HG02678 (cell line): ENCODE measurements at regions not wholly inside any gene's neighbourhood (a gene's known extent, or its start where the extent isn't known, plus 50 kb on each side); places are given as distances from the start of the nearest gene placed in this dataset.
A peak's percentile ranks its signal among the peaks of the same experiment; 100 is the strongest.

Experiments
- ATAC-seq: cut with Tn5 transposase; IDR thresholded peaks from one replicate; pipeline ENCODE4 v1.9.1; 2021; ENCODE audit warnings: mild to moderate bottlenecking, moderate library complexity; ENCODE audit not compliant: unreplicated experiment

DNA sequence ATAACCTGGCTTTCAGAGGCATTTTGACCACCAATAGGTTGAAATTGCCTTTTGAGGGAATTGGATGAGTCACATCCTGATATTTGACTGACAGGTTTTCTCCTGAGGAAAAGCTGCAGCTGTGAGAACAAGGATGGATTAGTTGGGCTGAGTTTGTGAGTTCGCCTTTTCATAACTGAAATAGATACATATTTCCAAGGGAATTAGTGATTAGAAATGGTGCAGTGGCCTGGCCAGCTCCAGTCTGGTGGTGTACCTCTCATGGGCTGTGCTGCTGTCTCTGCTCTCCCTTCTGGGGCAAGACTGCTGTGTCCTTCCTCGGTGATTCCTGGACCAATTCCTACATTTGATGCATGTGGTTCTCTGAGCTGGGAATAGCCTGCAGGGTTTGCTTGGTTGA lies 341.3 kb downstream of the TSN start:
- no peak for ATAC-seq

- ATAC-seq, result no peak
Measured at GRCh38 chr2:122098306-122098705, 342.9 kb downstream of the TSN start.

DNA sequence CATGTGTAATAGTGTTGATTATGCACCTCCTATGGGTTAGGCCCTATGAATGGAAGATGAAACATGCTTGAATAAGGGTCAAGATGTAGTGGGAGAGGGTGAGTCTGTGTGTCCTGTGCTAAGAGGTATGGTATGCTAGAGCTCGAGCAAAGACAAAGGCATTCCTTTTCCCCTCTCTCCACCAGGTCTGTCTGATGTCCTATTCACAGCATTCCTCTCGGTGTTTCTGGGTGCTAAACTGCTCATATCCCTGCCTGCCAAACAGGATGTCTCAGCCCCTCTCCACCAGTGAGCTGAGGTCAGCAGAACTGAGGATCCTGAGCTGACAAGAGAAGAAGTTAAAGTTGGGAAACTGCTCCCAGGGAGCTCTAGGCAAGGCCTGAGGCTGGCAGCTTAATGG lies 344.9 kb downstream of the TSN start:
- ATAC-seq, result no peak

DNA sequence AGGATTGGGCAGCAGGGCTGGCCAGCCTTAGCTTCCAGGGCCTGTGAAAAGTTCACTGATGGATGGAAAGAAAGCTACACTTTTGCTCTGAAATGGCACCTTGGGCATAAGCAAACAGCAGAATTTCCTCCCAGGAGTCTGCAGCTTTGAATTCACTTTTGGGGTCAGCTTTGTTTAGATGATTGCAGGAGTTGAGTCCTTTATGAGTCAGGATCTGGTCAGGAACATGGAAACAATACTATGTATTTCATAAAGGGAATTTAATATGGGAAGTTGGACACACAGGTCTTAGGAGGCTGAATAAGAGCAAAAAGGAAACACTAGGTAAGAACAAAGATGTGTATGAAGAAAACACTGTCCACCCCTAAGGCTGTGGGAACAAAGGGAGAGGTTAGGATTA lies 345.3 kb downstream of the TSN start:
- ATAC-seq, result no peak

- ATAC-seq, result no peak
Measured at GRCh38 chr2:122101319-122101718, 345.9 kb downstream of the TSN start.

- ATAC-seq, result no peak
Measured at GRCh38 chr2:122105171-122105876, 349.9 kb downstream of the TSN start.

DNA sequence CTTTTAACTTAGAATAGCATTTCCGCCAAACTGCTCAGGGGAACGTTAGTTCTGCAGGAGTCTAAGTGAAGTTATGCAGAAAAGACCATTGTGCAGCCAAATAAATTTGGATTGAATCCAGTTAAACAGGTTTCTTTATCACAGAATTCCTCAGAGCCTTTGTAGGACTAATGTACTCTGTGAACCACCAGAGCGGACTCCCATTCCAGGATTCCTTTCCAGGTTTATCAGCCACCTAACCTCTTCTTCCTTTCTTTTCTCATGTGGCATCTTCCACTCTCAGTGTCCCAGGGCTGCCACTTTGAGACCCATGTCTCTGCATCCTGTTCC lies 350.4 kb downstream of the TSN start:
- no peak for ATAC-seq

DNA sequence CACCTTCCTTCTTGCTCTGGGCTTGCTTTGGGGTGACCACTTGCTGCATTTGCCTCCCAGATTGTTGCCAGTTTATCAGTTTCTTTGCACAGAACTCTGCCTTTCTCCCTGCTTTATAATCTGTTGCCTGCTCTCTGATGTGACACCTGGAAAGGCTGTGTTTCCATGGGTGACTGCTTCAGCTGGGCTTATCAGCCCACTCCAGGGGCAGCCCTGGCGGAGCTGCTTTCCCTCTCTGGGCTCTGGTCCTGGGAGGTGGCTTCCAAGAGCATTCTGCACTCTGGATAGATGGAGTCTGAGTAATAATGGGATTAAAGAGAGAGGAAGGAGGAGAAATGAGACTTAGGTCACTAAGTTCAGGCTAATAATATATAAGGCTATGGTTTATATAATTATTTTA lies 352.7 kb downstream of the TSN start:
- no peak for ATAC-seq

- no peak for ATAC-seq
Measured at GRCh38 chr2:122112216-122113005, 357.0 kb downstream of the TSN start.

- no peak for ATAC-seq
Measured at GRCh38 chr2:122114421-122114820, 359.0 kb downstream of the TSN start.

DNA sequence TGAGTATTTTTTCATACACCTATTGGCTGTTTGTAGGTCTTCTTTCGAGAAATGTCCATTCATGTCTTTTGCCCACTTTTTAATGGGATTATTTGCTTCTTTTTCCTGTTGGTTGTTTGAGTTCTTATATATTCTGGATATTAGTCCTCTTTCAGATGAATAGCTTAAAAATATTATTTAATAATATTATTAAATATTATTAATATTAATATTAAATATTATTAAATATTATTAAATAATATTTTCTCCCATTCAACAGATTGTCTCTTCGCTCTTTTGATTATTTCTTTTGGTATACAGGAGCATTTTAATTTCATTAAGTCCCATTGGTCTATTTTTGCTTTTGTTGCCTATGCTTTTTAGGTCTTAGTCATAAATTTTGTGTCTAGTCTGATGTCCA lies 361.9 kb downstream of the TSN start:
- ATAC-seq, result no peak

- ATAC-seq, result no peak
Measured at GRCh38 chr2:122129399-122129798, 373.9 kb downstream of the TSN start.

- no peak for ATAC-seq
Measured at GRCh38 chr2:122132147-122132691, 376.8 kb downstream of the TSN start.

- ATAC-seq, result no peak
Measured at GRCh38 chr2:122135021-122135937, 379.8 kb downstream of the TSN start.

DNA sequence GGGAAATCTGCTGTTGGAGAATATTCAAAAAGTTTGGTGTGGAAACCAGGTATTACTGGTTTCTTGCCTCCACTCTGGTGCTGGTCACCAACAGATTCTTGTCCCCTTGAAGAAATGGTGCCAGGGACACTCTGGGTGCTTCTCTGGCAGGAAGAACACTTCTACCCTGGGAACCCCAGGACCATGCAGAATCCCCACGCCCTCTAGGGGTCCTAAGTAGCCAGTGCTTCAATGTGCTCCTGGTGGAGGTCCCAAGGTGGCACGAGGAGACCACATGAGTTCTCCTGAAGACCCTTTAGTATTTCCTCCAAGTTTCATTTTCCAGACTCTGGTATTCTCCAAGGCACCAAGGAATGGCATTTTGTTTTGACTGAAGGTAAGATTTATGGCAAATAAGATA lies 380.6 kb downstream of the TSN start:
- ATAC-seq, result peak; percentile 61

GRCh38 chr2:122138561-122138960 lies 383.1 kb downstream of the TSN start:
- ATAC-seq, result no peak

DNA sequence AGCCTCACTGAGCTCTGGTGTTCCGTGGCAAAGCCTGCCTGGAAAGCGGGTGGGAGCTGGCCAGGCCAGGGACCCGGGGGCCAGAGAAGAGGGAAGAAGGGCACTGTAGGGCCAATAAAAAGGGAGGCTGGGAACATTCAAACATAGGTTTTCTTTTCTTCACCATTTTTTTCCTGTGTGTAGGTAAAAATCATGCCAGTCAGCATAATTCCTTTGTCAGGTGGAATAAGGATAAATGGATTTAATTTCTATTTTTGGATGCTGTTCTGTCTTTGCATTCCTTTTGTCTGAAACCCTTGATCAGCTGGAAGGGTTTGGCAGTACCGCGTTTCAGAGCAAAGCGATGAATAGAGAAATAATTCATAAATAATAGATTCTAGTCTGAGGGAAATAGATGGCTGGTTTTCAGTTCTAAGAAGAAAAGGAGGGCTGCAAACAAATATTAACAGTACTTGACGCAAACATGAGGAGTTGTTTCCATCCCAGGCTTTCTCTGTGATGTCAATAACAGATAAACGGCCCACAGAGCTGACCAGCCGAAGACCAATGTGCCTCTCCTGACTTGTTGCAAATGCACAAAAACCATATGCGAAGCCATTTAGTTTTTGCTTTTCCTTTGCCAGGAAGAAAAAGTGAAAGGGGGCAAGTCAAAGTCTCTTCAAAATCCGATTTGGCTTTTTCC lies 384.4 kb downstream of the TSN start:
- ATAC-seq, result no peak

DNA sequence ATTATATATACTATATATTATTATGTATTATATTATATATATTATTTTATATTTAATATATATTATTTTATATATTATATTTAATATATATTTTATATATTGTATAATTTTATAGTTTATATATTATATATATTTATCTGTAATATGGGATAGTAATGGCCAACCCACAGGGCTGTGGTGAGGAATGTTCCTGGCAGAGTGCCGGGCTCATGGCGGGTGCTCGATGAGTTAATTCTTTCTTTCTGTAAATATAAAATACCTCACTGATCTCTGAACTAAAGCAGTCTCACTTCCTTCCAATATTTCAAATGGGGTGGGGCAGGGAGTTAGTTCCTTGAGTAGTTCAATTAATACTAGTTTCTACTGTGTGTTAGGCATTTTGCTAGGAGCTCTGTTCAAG lies 389.4 kb downstream of the TSN start:
- no peak for ATAC-seq

DNA sequence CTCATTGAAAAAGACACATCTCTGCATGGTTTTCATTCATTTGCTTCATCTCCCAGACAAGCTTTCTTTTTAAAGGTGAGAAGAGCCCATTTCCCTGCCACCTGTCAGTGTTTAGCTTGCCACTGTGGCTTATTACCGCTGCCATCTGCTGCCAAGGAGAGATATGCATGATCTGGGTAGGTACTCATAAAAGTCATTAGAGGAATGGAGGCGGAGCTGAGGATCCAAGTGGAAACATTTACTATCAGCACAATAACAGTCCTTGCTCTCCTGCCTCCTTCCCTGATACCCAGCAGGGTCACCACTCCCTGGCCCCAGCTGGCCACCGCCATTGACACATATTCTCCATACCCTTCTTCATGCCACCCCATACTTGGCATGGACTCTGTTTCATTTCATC lies 390.4 kb downstream of the TSN start:
- no peak for ATAC-seq

- no peak for ATAC-seq
Measured at GRCh38 chr2:122148128-122148767, 392.8 kb downstream of the TSN start.
